Skeletal muscle cell (primary cell): ENCODE measurements at regions not wholly inside any gene's neighbourhood (a gene's known extent, or its start where the extent isn't known, plus 50 kb on each side); places are given as distances from the start of the nearest gene placed in this dataset.
"Not testable (repeated sequence)": the region's sequence is repeated elsewhere in the genome, so short reads cannot be mapped to it uniquely, and the experiment has no call there.

Experiments
- DNase-seq: peaks from one replicate; pipeline ENCODE4 v3.0.0-alpha.2; 2010; ENCODE audit warnings: low read depth
- H3K4me3 ChIP-seq: 2 replicates; pipeline ENCODE4 v1.5.1; 2011; ENCODE audit warnings: low read depth, mild to moderate bottlenecking, control low read depth, low read length, moderate library complexity

- no peak for DNase-seq
- no peak overlapping the region for H3K4me3 ChIP-seq
Measured at GRCh38 chrX:3191796-3192195, 150.5 kb downstream of the ARSF start.

- DNase-seq = no peak
Measured at GRCh38 chrX:3191201-3191600, 149.9 kb downstream of the ARSF start.

GRCh38 chrX:3184176-3184930 lies 143.1 kb downstream of the ARSF start:
- DNase-seq = peak; percentile 49
- no peak overlapping the region for H3K4me3 ChIP-seq

More at GRCh38 chrX:3191201-3191600, 149.9 kb downstream of the ARSF start:
- no peak overlapping the region for H3K4me3 ChIP-seq

GRCh38 chrX:3181846-3182245 lies 140.6 kb downstream of the ARSF start:
- no peak for DNase-seq
- H3K4me3 ChIP-seq = no peak overlapping the region

GRCh38 chrX:3178329-3178728 lies 137.1 kb downstream of the ARSF start:
- no peak for DNase-seq
- no peak overlapping the region for H3K4me3 ChIP-seq

GRCh38 chrX:3177851-3178250 lies 136.6 kb downstream of the ARSF start:
- no peak overlapping the region for H3K4me3 ChIP-seq
- no peak for DNase-seq

GRCh38 chrX:3176439-3176820 lies 135.2 kb downstream of the ARSF start:
- H3K4me3 ChIP-seq = no peak overlapping the region
- no peak for DNase-seq

- no peak for DNase-seq
- H3K4me3 ChIP-seq = no peak overlapping the region
Measured at GRCh38 chrX:3175659-3176438, 134.6 kb downstream of the ARSF start.

- H3K4me3 ChIP-seq, DNase-seq: not testable (repeated sequence)
Measured at GRCh38 chrX:3172156-3172555, 130.9 kb downstream of the ARSF start.

GRCh38 chrX:3169421-3169820 lies 128.2 kb downstream of the ARSF start:
- no peak for DNase-seq
- H3K4me3 ChIP-seq = no peak overlapping the region

- H3K4me3 ChIP-seq = no peak overlapping the region
- DNase-seq = no peak
Measured at GRCh38 chrX:3167771-3168170, 126.5 kb downstream of the ARSF start.

GRCh38 chrX:3166670-3167455 lies 125.6 kb downstream of the ARSF start:
- no peak overlapping the region for H3K4me3 ChIP-seq
- no peak for DNase-seq

- no peak for DNase-seq
- H3K4me3 ChIP-seq = no peak overlapping the region
Measured at GRCh38 chrX:3165808-3166207, 124.5 kb downstream of the ARSF start.
